ENCODE measurements at regions not wholly inside any gene's neighbourhood (a gene's known extent, or its start where the extent isn't known, plus 50 kb on each side); places are given as distances from the start of the nearest gene placed in this dataset.
"Not testable (repeated sequence)": the region's sequence is repeated elsewhere in the genome, so short reads cannot be mapped to it uniquely, and the experiment has no call there.

GRCh38 chr4:125519371-125520146 is 204.8 kb downstream of the FAT4 start:
- no peak for DNase-seq

GRCh38 chr4:125520258-125520990 is 205.7 kb downstream of the FAT4 start:
- no peak for DNase-seq

- DNase-seq = no peak
These were observed 207.8 kb downstream of the FAT4 start for GRCh38 chr4:125522588-125522987.

- no peak for DNase-seq
These were observed 208.2 kb downstream of the FAT4 start for GRCh38 chr4:125522992-125523391.

GRCh38 chr4:125526420-125526819 is 211.7 kb downstream of the FAT4 start:
- DNase-seq = no peak

GRCh38 chr4:125527681-125528080 is 212.9 kb downstream of the FAT4 start:
- no peak for DNase-seq

GRCh38 chr4:125529071-125529470 is 214.3 kb downstream of the FAT4 start:
- no peak for DNase-seq

- no peak for DNase-seq
These were observed 223.9 kb downstream of the FAT4 start for GRCh38 chr4:125538670-125539069.

- DNase-seq = no peak
These were observed 224.9 kb downstream of the FAT4 start for GRCh38 chr4:125539691-125540090.

GRCh38 chr4:125541836-125542385 is 227.2 kb downstream of the FAT4 start:
- DNase-seq = no peak

GRCh38 chr4:125546272-125546671 is 231.5 kb downstream of the FAT4 start:
- DNase-seq = no peak

GRCh38 chr4:125547836-125548235 is 233.1 kb downstream of the FAT4 start:
- no peak for DNase-seq

- no peak for DNase-seq
These were observed 236.0 kb downstream of the FAT4 start for GRCh38 chr4:125550769-125551168.

- DNase-seq = no peak
These were observed 236.7 kb downstream of the FAT4 start for GRCh38 chr4:125551466-125551865.

GRCh38 chr4:125551967-125552366 is 237.2 kb downstream of the FAT4 start:
- no peak for DNase-seq

GRCh38 chr4:125572601-125573000 is 257.8 kb downstream of the FAT4 start:
- DNase-seq = no peak

GRCh38 chr4:125573368-125573767 is 258.6 kb downstream of the FAT4 start:
- no peak for DNase-seq

- DNase-seq = no peak
These were observed 259.0 kb downstream of the FAT4 start for GRCh38 chr4:125573786-125574185.

- no peak for DNase-seq
These were observed 267.5 kb downstream of the FAT4 start for GRCh38 chr4:125582302-125582701.

- DNase-seq = no peak
These were observed 275.4 kb downstream of the FAT4 start for GRCh38 chr4:125590158-125590557.

GRCh38 chr4:125591290-125591689 is 276.5 kb downstream of the FAT4 start:
- no peak for DNase-seq

- DNase-seq = no peak
These were observed 279.4 kb downstream of the FAT4 start for GRCh38 chr4:125594056-125594602.

- not testable (repeated sequence) for DNase-seq
These were observed 291.2 kb downstream of the FAT4 start for GRCh38 chr4:125605926-125606325.

All from Kasumi-1 (cell line).